KOPT-K1 (cell line): ENCODE measurements at regions not wholly inside any gene's neighbourhood (a gene's known extent, or its start where the extent isn't known, plus 50 kb on each side); places are given as distances from the start of the nearest gene placed in this dataset.

Experiments
- H3K27ac ChIP-seq: fragments of 200-600 bp; sonication (generic); 2 replicates; pipeline ENCODE4 v1.5.1; 2016; ENCODE audit warnings: antibody characterized with exemption, mild to moderate bottlenecking, low read depth, low read length; ENCODE audit not compliant: poor library complexity, severe bottlenecking
- H3K36me3 ChIP-seq: fragments of 200-600 bp; sonication (generic); 2 replicates; pipeline ENCODE4 v1.5.1; 2017; ENCODE audit warnings: antibody characterized with exemption, mild to moderate bottlenecking, low read length, moderate library complexity; ENCODE audit not compliant: insufficient read depth
- H3K9me3 ChIP-seq: fragments of 200-600 bp; sonication (generic); 2 replicates; pipeline ENCODE4 v1.5.1; 2017; ENCODE audit warnings: antibody characterized with exemption, low read length, mild to moderate bottlenecking; ENCODE audit not compliant: insufficient read depth, poor library complexity, severe bottlenecking

GRCh38 chr21:35619184-35619583 is 441.1 kb downstream of the SETD4 start:
- H3K27ac ChIP-seq = no peak overlapping the region

GRCh38 chr21:35617491-35617890 is 442.8 kb downstream of the SETD4 start:
- no peak overlapping the region for H3K27ac ChIP-seq
- H3K9me3 ChIP-seq = no peaks in the 10 kb centered on the region
- H3K36me3 ChIP-seq = no peaks in the 10 kb centered on the region

More at GRCh38 chr21:35619184-35619583, 441.1 kb downstream of the SETD4 start:
- Histone ChIP-seq H3K36me3 (no peaks in the 10 kb centered on the region), H3K9me3 (no peaks in the 10 kb centered on the region)

GRCh38 chr21:35616090-35616489 is 444.2 kb downstream of the SETD4 start:
- H3K9me3 ChIP-seq = no peaks in the 10 kb centered on the region
- H3K36me3 ChIP-seq = no peaks in the 10 kb centered on the region
- H3K27ac ChIP-seq = no peak overlapping the region

- Histone ChIP-seq H3K9me3 (no peaks in the 10 kb centered on the region), H3K36me3 (no peaks in the 10 kb centered on the region), H3K27ac (no peak overlapping the region)
These were observed 445.0 kb downstream of the SETD4 start for GRCh38 chr21:35615325-35615724.

GRCh38 chr21:35614396-35614921 is 445.9 kb downstream of the SETD4 start:
- Histone ChIP-seq H3K9me3 (no peaks in the 10 kb centered on the region), H3K36me3 (no peaks in the 10 kb centered on the region), H3K27ac (no peak overlapping the region)

GRCh38 chr21:35611708-35612132 is 448.6 kb downstream of the SETD4 start:
- Histone ChIP-seq H3K27ac (no peak overlapping the region), H3K9me3 (no peaks in the 10 kb centered on the region)

GRCh38 chr21:35609263-35609662 is 451.1 kb downstream of the SETD4 start:
- Histone ChIP-seq H3K27ac (no peak overlapping the region), H3K36me3 (no peaks in the 10 kb centered on the region), H3K9me3 (no peaks in the 10 kb centered on the region)

More at GRCh38 chr21:35611708-35612132, 448.6 kb downstream of the SETD4 start:
- H3K36me3 ChIP-seq = no peaks in the 10 kb centered on the region

- H3K36me3 ChIP-seq = no peaks in the 10 kb centered on the region
- H3K9me3 ChIP-seq = no peaks in the 10 kb centered on the region
- H3K27ac ChIP-seq = no peak overlapping the region
These were observed 452.9 kb downstream of the SETD4 start for GRCh38 chr21:35607406-35607805.

GRCh38 chr21:35606578-35606977 is 453.7 kb downstream of the SETD4 start:
- Histone ChIP-seq H3K36me3 (no peaks in the 10 kb centered on the region), H3K9me3 (no peaks in the 10 kb centered on the region), H3K27ac (no peak overlapping the region)

GRCh38 chr21:35606146-35606545 is 454.2 kb downstream of the SETD4 start:
- no peak overlapping the region for H3K27ac ChIP-seq
- H3K36me3 ChIP-seq = no peaks in the 10 kb centered on the region
- no peaks in the 10 kb centered on the region for H3K9me3 ChIP-seq

GRCh38 chr21:35603494-35603893 is 456.8 kb downstream of the SETD4 start:
- no peaks in the 10 kb centered on the region for H3K36me3 ChIP-seq
- no peaks in the 10 kb centered on the region for H3K9me3 ChIP-seq
- H3K27ac ChIP-seq = no peak overlapping the region

- Histone ChIP-seq H3K27ac (no peak overlapping the region), H3K36me3 (no peaks in the 10 kb centered on the region), H3K9me3 (no peaks in the 10 kb centered on the region)
These were observed 457.4 kb downstream of the SETD4 start for GRCh38 chr21:35602811-35603362.

GRCh38 chr21:35601211-35601610 is 459.1 kb downstream of the SETD4 start:
- H3K27ac ChIP-seq = no peak overlapping the region
- H3K36me3 ChIP-seq = no peaks in the 10 kb centered on the region
- H3K9me3 ChIP-seq = no peaks in the 10 kb centered on the region

GRCh38 chr21:35599164-35599563 is 461.2 kb downstream of the SETD4 start:
- Histone ChIP-seq H3K9me3 (no peaks in the 10 kb centered on the region), H3K27ac (no peak overlapping the region), H3K36me3 (no peaks in the 10 kb centered on the region)

- H3K36me3 ChIP-seq = no peaks in the 10 kb centered on the region
- H3K27ac ChIP-seq = no peak overlapping the region
- H3K9me3 ChIP-seq = no peaks in the 10 kb centered on the region
These were observed 462.5 kb downstream of the SETD4 start for GRCh38 chr21:35597750-35598339.

- Histone ChIP-seq H3K9me3 (peaks cover 1% of the 10 kb centered on the region), H3K36me3 (no peaks in the 10 kb centered on the region), H3K27ac (no peak overlapping the region)
These were observed 465.4 kb downstream of the SETD4 start for GRCh38 chr21:35594905-35595304.
